ENCODE measurements at regions not wholly inside any gene's neighbourhood (a gene's known extent, or its start where the extent isn't known, plus 50 kb on each side); places are given as distances from the start of the nearest gene placed in this dataset.
A peak's percentile ranks its signal among the peaks of the same experiment; 100 is the strongest.

DNA sequence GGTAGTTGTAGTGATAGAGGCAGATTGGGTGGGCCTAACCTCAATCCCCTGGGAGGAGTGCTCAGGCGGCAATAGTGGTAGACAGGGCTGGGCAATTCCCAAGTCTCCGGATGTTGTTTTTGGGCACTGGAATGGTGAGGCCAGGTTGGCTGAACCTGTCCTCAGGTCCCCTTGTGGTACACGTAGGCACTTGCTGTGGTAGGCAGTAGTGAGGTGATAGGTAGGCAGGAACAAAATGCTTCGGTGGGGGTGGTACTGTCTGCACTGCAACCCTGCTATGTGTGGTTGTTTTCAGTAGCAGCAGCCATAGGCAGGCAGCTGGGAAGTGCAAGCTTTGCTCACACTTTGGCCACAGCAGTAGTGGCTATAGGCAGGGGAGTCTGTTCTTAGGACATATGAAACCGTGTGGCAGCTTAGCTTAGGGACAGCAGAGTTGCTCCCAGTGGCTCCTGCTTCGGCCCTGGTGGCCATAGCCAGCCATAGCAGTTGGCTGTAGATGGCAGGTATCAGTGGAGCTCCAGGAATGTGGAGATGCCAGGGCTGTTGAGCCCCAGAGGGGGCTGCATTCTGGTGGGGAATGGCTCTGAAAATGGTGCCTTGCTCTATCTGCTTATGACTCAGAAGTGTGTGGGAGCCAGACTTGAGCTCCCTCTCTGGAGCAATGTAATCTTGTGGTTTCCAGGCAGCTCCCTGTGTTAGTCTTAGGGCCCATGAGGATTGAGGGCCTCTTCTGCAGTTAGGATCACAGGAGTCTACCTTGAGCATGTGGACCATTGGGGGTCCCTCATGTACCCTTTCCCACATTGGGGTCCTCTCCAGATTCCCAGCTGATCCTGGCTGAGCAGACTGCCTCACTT, 241.8 kb upstream of the BMP2 start:
- Histone ChIP-seq H3K4me3 (ENCODE audit: low read depth, low read length) (no peak overlapping the region), H3K4me1 (ENCODE audit: control insufficient read depth, insufficient read depth, low read length) (no peaks in the 10 kb centered on the region), H3K36me3 (ENCODE audit: control insufficient read depth in 2 of 2, insufficient read depth in 1 of 2, low read length in 2 of 2) (no peaks in the 10 kb centered on the region), H3K27ac (ENCODE audit: extremely low read depth, low read depth, low read length) (no peak overlapping the region), H3K9me3 (ENCODE audit: control insufficient read depth, insufficient read depth, low read depth, low read length) (no peaks in the 10 kb centered on the region)
- ChIA-PET CTCF (interaction anchor here (0.7 to 1.2 kb wide), 3 partner anchors 11 to 34 kb away, joined by 3 to 6 read pairs (median 3); no protein-coding TSS in a partner anchor), POLR2A (no interaction called here)
- no peak for TF ChIP-seq WT1 (tag by site-specific recombination; IDR thresholded peaks at IDR 0.05)
- no peak for TF ChIP-seq YY1 (tag by site-specific recombination; IDR thresholded peaks at IDR 0.05)
- TF ChIP-seq FEZF1 (tag by site-specific recombination; IDR thresholded peaks at IDR 0.05), result no peak
- TF ChIP-seq, protein P1, sequence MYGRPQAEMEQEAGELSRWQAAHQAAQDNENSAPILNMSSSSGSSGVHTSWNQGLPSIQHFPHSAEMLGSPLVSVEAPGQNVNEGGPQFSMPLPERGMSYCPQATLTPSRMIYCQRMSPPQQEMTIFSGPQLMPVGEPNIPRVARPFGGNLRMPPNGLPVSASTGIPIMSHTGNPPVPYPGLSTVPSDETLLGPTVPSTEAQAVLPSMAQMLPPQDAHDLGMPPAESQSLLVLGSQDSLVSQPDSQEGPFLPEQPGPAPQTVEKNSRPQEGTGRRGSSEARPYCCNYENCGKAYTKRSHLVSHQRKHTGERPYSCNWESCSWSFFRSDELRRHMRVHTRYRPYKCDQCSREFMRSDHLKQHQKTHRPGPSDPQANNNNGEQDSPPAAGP (tag by site-specific recombination; IDR thresholded peaks at IDR 0.05), result no peak
- TF ChIP-seq ZNF514 (tag by site-specific recombination; IDR thresholded peaks at IDR 0.05), result no peak
- TF ChIP-seq MEIS1 (CRISPR knock-in tag; IDR thresholded peaks at IDR 0.05; ENCODE audit: borderline replicate concordance), result no peak
- no peak for TF ChIP-seq HOXA7 (CRISPR knock-in tag; IDR thresholded peaks at IDR 0.05; ENCODE audit: borderline replicate concordance)
- TF ChIP-seq, protein P2, sequence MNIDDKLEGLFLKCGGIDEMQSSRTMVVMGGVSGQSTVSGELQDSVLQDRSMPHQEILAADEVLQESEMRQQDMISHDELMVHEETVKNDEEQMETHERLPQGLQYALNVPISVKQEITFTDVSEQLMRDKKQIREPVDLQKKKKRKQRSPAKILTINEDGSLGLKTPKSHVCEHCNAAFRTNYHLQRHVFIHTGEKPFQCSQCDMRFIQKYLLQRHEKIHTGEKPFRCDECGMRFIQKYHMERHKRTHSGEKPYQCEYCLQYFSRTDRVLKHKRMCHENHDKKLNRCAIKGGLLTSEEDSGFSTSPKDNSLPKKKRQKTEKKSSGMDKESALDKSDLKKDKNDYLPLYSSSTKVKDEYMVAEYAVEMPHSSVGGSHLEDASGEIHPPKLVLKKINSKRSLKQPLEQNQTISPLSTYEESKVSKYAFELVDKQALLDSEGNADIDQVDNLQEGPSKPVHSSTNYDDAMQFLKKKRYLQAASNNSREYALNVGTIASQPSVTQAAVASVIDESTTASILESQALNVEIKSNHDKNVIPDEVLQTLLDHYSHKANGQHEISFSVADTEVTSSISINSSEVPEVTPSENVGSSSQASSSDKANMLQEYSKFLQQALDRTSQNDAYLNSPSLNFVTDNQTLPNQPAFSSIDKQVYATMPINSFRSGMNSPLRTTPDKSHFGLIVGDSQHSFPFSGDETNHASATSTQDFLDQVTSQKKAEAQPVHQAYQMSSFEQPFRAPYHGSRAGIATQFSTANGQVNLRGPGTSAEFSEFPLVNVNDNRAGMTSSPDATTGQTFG (tag by site-specific recombination; IDR thresholded peaks at IDR 0.05; ENCODE audit: borderline replicate concordance), result no peak
- TF ChIP-seq KLF8 (tag by site-specific recombination; IDR thresholded peaks at IDR 0.05), result no peak
- no peak for TF ChIP-seq ZNF558 (tag by site-specific recombination; IDR thresholded peaks at IDR 0.05)
- TF ChIP-seq ZNF785 (tag by site-specific recombination; IDR thresholded peaks at IDR 0.05), result no peak
- TF ChIP-seq ZNF791 (tag by site-specific recombination; IDR thresholded peaks at IDR 0.05), result no peak
- no peak for TF ChIP-seq KLF16 (tag by site-specific recombination; IDR thresholded peaks at IDR 0.05)
- TF ChIP-seq ZNF510 (tag by site-specific recombination; IDR thresholded peaks at IDR 0.05; ENCODE audit: insufficient replicate concordance), result no peak
- no peak for TF ChIP-seq SP3 (tag by site-specific recombination; IDR thresholded peaks at IDR 0.05)
- TF ChIP-seq, protein P3, sequence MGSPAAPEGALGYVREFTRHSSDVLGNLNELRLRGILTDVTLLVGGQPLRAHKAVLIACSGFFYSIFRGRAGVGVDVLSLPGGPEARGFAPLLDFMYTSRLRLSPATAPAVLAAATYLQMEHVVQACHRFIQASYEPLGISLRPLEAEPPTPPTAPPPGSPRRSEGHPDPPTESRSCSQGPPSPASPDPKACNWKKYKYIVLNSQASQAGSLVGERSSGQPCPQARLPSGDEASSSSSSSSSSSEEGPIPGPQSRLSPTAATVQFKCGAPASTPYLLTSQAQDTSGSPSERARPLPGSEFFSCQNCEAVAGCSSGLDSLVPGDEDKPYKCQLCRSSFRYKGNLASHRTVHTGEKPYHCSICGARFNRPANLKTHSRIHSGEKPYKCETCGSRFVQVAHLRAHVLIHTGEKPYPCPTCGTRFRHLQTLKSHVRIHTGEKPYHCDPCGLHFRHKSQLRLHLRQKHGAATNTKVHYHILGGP (tag by site-specific recombination; IDR thresholded peaks at IDR 0.05), result no peak
- TF ChIP-seq ZNF23 (tag by site-specific recombination; IDR thresholded peaks at IDR 0.05; ENCODE audit: borderline replicate concordance), result no peak
- no peak for TF ChIP-seq ZNF394 (tag by site-specific recombination; IDR thresholded peaks at IDR 0.05; ENCODE audit: borderline replicate concordance)

DNA sequence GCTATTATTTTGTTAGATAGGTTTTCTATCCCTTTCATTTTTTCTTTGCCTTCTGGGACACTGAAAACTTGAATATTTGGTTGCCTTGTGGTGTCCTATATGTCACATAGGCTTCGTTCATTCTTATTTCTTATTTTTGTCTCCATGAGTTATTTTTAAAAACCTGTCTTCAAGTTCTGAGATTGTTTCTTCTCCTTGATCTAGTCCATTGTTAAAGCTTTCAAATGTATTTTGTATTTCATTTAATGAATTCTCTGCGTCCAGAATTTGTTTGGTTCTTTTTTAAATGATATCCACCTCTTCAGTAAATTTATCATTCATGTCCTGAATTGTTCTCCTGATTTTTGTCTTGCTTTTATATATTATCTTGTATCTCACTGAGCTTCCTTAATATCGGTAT, 243.2 kb upstream of the BMP2 start:
- no peak overlapping the region for H3K27ac ChIP-seq (ENCODE audit: extremely low read depth, low read depth, low read length)
- no peaks in the 10 kb centered on the region for H3K9me3 ChIP-seq (ENCODE audit: control insufficient read depth, insufficient read depth, low read depth, low read length)
- ChIA-PET CTCF (no interaction called here), POLR2A (no interaction called here)
- no peak overlapping the region for H3K4me3 ChIP-seq (ENCODE audit: low read depth, low read length)
- H3K4me1 ChIP-seq (ENCODE audit: control insufficient read depth, insufficient read depth, low read length), result no peaks in the 10 kb centered on the region
- peak; percentile 79 for TF ChIP-seq SETDB1 (IDR thresholded peaks at IDR 0.05; ENCODE audit: insufficient read length, low read length)
- no peak for TF ChIP-seq ZNF274 (IDR thresholded peaks at IDR 0.05; ENCODE audit: low read length)
- TF ChIP-seq ZNF274 (tag by site-specific recombination; IDR thresholded peaks at IDR 0.05; ENCODE audit: borderline replicate concordance), result no peak
- H3K36me3 ChIP-seq (ENCODE audit: control insufficient read depth in 2 of 2, insufficient read depth in 1 of 2, low read length in 2 of 2), result no peaks in the 10 kb centered on the region
